ENCODE measurements at regions not wholly inside any gene's neighbourhood (a gene's known extent, or its start where the extent isn't known, plus 50 kb on each side); places are given as distances from the start of the nearest gene placed in this dataset.

- H3K4me3 ChIP-seq (ENCODE audit: low read depth, low read length), result no peak overlapping the region
- DNase-seq (ENCODE audit: low read depth), result no peak
- TF ChIP-seq CTCF (conservative IDR thresholded peaks at IDR 0.05; ENCODE audit: low read depth, low read length), result no peak
Measured at GRCh38 chr18:25962919-25963318, 127.5 kb downstream of the SS18 start.

- no peak overlapping the region for H3K4me3 ChIP-seq (ENCODE audit: low read depth, low read length)
- no peak for DNase-seq (ENCODE audit: low read depth)
- TF ChIP-seq CTCF (conservative IDR thresholded peaks at IDR 0.05; ENCODE audit: low read depth, low read length), result no peak
Measured at GRCh38 chr18:25962176-25962575, 128.2 kb downstream of the SS18 start.

- no peak for DNase-seq (ENCODE audit: low read depth)
- no peak for TF ChIP-seq CTCF (conservative IDR thresholded peaks at IDR 0.05; ENCODE audit: low read depth, low read length)
- no peak overlapping the region for H3K4me3 ChIP-seq (ENCODE audit: low read depth, low read length)
Measured at GRCh38 chr18:25957017-25957416, 133.4 kb downstream of the SS18 start.

- DNase-seq (ENCODE audit: low read depth), result no peak
- TF ChIP-seq CTCF (conservative IDR thresholded peaks at IDR 0.05; ENCODE audit: low read depth, low read length), result no peak
- no peak overlapping the region for H3K4me3 ChIP-seq (ENCODE audit: low read depth, low read length)
Measured at GRCh38 chr18:25953111-25953510, 137.3 kb downstream of the SS18 start.

GRCh38 chr18:25950321-25950720 is 140.1 kb downstream of the SS18 start:
- no peak for TF ChIP-seq CTCF (conservative IDR thresholded peaks at IDR 0.05; ENCODE audit: low read depth, low read length)
- DNase-seq (ENCODE audit: low read depth), result no peak
- H3K4me3 ChIP-seq (ENCODE audit: low read depth, low read length), result no peak overlapping the region

- no peak for DNase-seq (ENCODE audit: low read depth)
- TF ChIP-seq CTCF (conservative IDR thresholded peaks at IDR 0.05; ENCODE audit: low read depth, low read length), result no peak
- H3K4me3 ChIP-seq (ENCODE audit: low read depth, low read length), result no peak overlapping the region
Measured at GRCh38 chr18:25946540-25946939, 143.9 kb downstream of the SS18 start.

- TF ChIP-seq CTCF (conservative IDR thresholded peaks at IDR 0.05; ENCODE audit: low read depth, low read length), result no peak
- no peak overlapping the region for H3K4me3 ChIP-seq (ENCODE audit: low read depth, low read length)
- DNase-seq (ENCODE audit: low read depth), result no peak
Measured at GRCh38 chr18:25935356-25935755, 155.1 kb downstream of the SS18 start.
